NT2/D1 (cell line): ENCODE measurements at regions not wholly inside any gene's neighbourhood (a gene's known extent, or its start where the extent isn't known, plus 50 kb on each side); places are given as distances from the start of the nearest gene placed in this dataset.

Experiments used
- DNase-seq: peaks from one replicate; pipeline ENCODE4 v3.0.0-alpha.2; 2011; ENCODE audit warnings: low read depth, low spot score
- H3K27me3 ChIP-seq: 2 replicates; pipeline ENCODE4 v1.6.0; 2011; ENCODE audit warnings: mild to moderate bottlenecking; ENCODE audit not compliant: insufficient read length, insufficient read depth
- H3K36me3 ChIP-seq: 2 replicates; pipeline ENCODE4 v1.6.1; 2011; ENCODE audit warnings: mild to moderate bottlenecking, low read length, mixed read lengths; ENCODE audit not compliant: insufficient read depth, insufficient read length
- H3K4me1 ChIP-seq: 2 replicates; pipeline ENCODE4 v1.5.1; 2011; ENCODE audit not compliant: insufficient read depth, insufficient read length
- H3K4me3 ChIP-seq: 2 replicates; pipeline ENCODE4 v1.5.1; 2011; ENCODE audit warnings: low read depth; ENCODE audit not compliant: insufficient read length
- H3K9ac ChIP-seq: 2 replicates; pipeline ENCODE4 v1.6.0; 2011; ENCODE audit warnings: low read depth; ENCODE audit not compliant: insufficient read length
- H3K9me3 ChIP-seq: 2 replicates; pipeline ENCODE4 v1.5.1; 2011; ENCODE audit warnings: mild to moderate bottlenecking, low read length; ENCODE audit not compliant: insufficient read depth
- SUZ12 ChIP-seq: IDR thresholded peaks from 2 replicates; pipeline ENCODE4 v1.6.1; 2011; ENCODE audit not compliant: insufficient read length, insufficient read depth; ENCODE audit errors: extremely low read depth
- YY1 ChIP-seq: IDR thresholded peaks from 2 replicates; pipeline ENCODE4 v1.6.1; 2011; ENCODE audit not compliant: insufficient read length, insufficient read depth
- ZNF274 ChIP-seq: IDR thresholded peaks from 2 replicates; pipeline ENCODE4 v1.6.1; 2011; ENCODE audit warnings: mild to moderate bottlenecking, low read depth, low read length

DNA sequence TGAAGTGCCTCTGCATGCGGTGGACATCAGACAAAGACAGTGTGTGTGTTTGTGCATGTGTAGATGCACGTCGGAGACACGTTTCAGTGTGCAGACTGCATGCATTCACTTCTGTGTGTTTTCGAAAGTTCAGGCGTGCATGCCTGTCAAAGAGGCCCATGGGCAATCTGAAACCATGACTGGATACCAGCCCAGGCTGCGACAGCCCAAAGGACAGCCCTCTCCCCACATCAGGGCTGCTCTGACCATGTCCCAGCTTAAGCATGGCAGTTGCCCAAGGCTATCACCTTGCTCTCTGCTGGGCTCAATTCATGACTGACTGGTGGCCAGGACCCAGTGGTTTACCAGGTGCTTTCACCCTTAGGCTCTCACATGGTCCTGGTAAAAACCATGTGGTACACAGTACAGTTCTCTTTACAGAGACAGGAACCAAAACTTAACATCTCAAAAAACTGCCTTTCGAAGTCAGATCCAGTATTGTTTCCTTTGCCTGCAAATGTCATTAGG is 423.7 kb upstream of the CADM1 start:
- no peaks in the 10 kb centered on the region for H3K4me1 ChIP-seq
- H3K9ac ChIP-seq = no peak overlapping the region

DNA sequence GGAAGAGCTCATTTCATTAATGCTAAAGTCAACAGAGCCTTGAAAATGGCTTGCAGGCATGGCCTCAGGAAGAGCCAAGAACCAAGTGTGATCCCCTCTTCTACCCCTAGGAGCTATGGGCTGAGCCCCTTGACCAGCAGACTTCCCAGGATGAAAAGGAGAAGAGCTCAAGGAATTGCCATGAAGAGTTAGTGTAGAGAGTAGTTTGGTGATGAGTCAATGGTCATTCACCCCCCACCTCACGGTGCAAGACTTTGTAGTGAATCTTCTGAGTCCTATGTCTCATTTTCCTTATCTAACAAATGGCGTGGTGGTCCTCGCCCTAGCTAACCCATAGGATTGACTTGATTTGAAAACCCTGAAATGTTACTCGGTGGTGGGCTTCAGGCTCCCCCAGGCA is 422.4 kb upstream of the CADM1 start:
- no peaks in the 10 kb centered on the region for H3K4me1 ChIP-seq
- H3K27me3 ChIP-seq = no peaks in the 10 kb centered on the region
- DNase-seq = no peak
- TF ChIP-seq YY1 (no peak), SUZ12 (no peak)
- H3K9ac ChIP-seq = no peak overlapping the region
- H3K36me3 ChIP-seq = no peaks in the 10 kb centered on the region
- no peak overlapping the region for H3K4me3 ChIP-seq
- H3K9me3 ChIP-seq = no peaks in the 10 kb centered on the region

More for the DNA sequence above, 423.7 kb upstream of the CADM1 start:
- H3K36me3 ChIP-seq = no peaks in the 10 kb centered on the region
- H3K4me3 ChIP-seq = no peak overlapping the region
- no peak for TF ChIP-seq SUZ12
- TF ChIP-seq YY1 = no peak
- TF ChIP-seq ZNF274 = no peak
- no peaks in the 10 kb centered on the region for H3K27me3 ChIP-seq
- DNase-seq = no peak
- H3K9me3 ChIP-seq = no peaks in the 10 kb centered on the region

DNA sequence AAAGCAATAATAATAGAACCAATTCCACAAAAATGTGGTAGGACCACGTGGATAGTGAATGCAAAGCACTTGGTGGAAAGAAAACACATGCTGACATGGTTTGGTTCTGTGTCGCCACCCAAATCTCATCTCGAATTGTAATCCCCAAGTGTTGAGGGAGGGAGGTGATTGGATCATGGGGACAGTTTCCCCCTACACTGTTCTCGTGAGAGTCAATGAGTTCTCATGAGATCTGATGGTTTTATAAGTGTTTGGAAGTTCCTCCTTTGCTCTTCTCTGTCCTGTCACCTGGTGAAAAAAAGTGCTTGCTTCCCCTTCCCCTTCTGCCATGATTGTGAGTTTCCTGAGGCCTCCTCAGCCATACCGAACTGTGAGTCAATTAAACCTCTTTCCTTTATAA is 421.9 kb upstream of the CADM1 start:
- no peaks in the 10 kb centered on the region for H3K36me3 ChIP-seq
- TF ChIP-seq YY1 (no peak), SUZ12 (no peak), ZNF274 (no peak)
- no peaks in the 10 kb centered on the region for H3K4me1 ChIP-seq
- H3K9me3 ChIP-seq = no peaks in the 10 kb centered on the region
- H3K4me3 ChIP-seq = no peak overlapping the region
- H3K9ac ChIP-seq = no peak overlapping the region
- no peak for DNase-seq
- no peaks in the 10 kb centered on the region for H3K27me3 ChIP-seq

DNA sequence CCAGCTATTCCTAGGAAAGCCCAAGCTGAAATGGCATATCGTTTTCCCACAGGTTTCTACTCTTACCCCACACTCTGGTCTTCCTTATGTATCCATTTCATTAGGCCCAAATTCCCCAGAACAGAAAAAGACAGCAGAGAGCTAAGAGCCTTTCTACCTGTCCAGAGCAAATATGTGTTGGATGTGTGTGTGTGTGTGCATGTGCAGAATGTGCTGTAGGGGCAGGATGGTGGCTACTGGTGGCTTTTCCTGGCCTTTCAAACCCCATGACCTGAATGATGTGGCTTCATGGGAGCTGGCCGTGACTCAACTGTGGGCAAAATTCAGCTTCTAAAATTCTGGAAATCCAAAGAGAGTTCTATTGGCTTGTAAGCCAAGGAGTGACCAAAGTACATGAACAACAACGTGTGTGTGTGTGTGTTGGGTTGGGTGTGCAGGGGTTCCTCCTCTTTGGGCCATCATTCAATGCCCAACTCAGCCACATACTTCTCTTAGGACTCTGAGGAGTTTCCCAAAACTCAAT is 421.4 kb upstream of the CADM1 start:
- TF ChIP-seq YY1 (no peak), ZNF274 (no peak), SUZ12 (no peak)
- Histone ChIP-seq H3K9me3 (no peaks in the 10 kb centered on the region), H3K36me3 (no peaks in the 10 kb centered on the region), H3K9ac (no peak overlapping the region), H3K27me3 (no peaks in the 10 kb centered on the region), H3K4me1 (no peaks in the 10 kb centered on the region), H3K4me3 (no peak overlapping the region)
- no peak for DNase-seq

DNA sequence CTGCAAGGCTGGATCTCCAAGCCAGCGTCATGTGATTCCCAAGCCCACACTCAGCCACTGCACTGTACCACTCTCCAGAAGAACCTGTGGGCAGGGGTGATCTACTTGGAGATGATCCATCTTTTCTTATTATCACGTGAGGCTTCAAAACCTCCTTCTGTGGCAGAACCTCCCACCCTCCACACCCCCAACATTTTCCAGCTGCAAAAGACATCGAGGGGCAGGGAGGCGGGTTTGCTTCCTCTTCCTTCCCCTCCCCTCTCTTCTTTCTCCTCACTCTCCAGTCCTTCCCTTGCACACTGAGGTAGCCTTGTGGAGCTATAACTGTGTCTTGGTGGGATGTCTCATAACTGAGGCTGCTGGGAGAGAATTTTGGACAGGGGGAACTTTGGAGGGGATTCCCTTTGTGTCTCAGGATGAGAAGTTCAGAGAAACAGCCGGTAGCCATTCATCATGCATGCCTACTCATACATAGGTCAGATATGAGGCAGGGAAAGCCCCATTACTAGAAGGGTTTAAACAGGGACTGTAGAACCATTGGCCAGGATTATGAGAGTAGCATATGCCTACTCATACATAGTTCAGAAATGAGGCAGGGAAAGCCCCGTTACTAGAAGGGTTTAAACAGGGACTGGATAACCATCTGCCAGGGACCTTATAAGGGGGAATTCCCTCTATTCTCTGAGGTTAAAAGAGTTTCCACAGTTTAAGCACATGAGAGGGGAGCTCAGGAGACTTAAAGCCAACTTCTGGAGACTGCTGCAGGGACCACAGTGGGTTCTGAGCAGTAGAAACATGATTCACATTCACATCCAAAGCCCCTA is 420.7 kb upstream of the CADM1 start:
- Histone ChIP-seq H3K9ac (no peak overlapping the region), H3K36me3 (no peaks in the 10 kb centered on the region), H3K27me3 (no peaks in the 10 kb centered on the region), H3K9me3 (no peaks in the 10 kb centered on the region), H3K4me1 (no peaks in the 10 kb centered on the region), H3K4me3 (no peak overlapping the region)
- TF ChIP-seq SUZ12 (no peak), YY1 (no peak), ZNF274 (no peak)
- DNase-seq = no peak

DNA sequence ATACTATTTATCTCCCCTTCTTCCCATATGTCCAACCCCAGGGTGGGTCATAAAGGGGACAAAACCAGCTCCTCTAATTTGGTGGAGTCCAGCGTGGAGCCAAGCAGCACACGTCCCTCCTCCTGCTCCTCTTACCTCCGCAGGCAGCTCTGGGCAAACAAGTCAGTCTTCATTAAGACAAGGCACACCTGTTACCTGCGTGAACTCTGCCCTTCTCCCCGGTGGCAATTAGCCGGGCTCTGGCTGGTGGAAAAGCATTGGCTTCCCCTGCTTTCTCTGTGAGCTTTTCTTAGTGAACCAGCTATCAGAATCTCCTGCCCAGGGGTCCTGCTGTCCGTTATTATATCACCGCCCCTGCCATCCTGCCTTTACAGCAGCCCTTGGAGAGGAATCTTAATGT is 418.7 kb upstream of the CADM1 start:
- no peak for DNase-seq
- no peak overlapping the region for H3K4me3 ChIP-seq
- no peak for TF ChIP-seq SUZ12
- no peak for TF ChIP-seq YY1
- no peak for TF ChIP-seq ZNF274
- no peaks in the 10 kb centered on the region for H3K36me3 ChIP-seq
- no peaks in the 10 kb centered on the region for H3K4me1 ChIP-seq
- no peak overlapping the region for H3K9ac ChIP-seq
- no peaks in the 10 kb centered on the region for H3K9me3 ChIP-seq
- H3K27me3 ChIP-seq = no peaks in the 10 kb centered on the region

DNA sequence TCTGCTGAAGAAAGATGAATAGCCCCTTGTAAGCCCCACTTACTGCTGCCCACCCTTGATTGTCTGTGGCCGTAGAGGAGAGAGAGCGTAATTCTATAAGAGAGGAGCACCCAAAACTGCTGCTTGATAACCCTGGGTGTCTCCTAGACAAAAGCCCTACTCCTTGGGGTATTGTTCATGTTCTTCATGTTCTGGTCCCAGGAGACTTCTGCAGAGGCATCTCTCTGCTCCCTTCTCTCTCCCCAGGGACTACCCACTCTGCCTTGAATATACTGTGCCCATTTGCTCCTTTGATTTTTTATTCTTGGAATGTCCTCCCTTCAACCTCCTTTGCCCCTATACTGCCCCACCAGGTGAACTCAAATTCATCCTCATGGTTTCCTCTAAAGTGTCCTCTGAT is 417.8 kb upstream of the CADM1 start:
- Histone ChIP-seq H3K4me1 (no peaks in the 10 kb centered on the region), H3K27me3 (no peaks in the 10 kb centered on the region), H3K36me3 (no peaks in the 10 kb centered on the region), H3K4me3 (no peak overlapping the region), H3K9me3 (no peaks in the 10 kb centered on the region), H3K9ac (no peak overlapping the region)
- no peak for TF ChIP-seq SUZ12
- TF ChIP-seq YY1 = no peak
- no peak for TF ChIP-seq ZNF274
- no peak for DNase-seq
